ENCODE measurements at regions not wholly inside any gene's neighbourhood (a gene's known extent, or its start where the extent isn't known, plus 50 kb on each side); places are given as distances from the start of the nearest gene placed in this dataset.
"Not testable (repeated sequence)": the region's sequence is repeated elsewhere in the genome, so short reads cannot be mapped to it uniquely, and the experiment has no call there.

DNA sequence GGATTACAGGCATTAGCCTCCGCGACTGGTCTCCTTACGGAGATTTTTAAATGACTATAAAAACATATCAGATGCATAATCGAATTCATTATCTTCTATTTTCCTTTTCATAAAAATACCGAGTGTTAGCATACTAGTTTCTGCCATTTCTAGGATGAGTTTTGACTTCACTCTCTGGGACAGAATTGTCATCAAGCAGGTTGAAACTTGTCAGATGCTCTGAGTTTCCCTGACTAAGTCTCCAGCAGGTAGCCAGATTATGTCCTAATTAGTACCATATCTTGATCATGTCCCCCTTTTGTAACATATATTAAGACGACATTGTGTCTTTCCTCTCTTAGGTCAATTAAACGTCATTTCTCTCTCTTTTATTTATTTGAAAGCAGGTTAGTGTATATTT, 103.5 kb upstream of the RASSF8 start:
- DNase-seq (ENCODE audit: insufficient read length, low spot score) (no peak), FAIRE-seq (no peak)

DNA sequence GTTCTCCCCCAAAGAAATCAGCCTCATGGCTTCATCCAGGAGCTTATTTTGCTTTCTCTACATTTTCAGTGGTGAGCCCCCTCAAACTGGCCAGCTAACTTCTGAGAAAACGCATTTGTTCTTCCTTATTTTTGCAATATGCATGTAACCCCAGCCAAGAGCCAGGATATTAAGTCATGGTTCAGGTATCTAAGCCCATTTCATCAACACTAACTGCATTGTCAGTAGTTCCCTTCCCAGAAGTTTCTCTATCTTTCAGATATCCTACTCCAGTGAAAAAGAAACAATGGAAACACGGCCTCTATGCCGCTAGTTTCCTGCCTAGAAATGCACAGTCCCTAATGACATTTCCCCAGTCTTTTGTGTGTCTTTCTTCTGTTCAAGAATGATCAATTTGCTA, 102.8 kb upstream of the RASSF8 start:
- no peak for FAIRE-seq
- DNase-seq (ENCODE audit: insufficient read length, low spot score) = no peak

DNA sequence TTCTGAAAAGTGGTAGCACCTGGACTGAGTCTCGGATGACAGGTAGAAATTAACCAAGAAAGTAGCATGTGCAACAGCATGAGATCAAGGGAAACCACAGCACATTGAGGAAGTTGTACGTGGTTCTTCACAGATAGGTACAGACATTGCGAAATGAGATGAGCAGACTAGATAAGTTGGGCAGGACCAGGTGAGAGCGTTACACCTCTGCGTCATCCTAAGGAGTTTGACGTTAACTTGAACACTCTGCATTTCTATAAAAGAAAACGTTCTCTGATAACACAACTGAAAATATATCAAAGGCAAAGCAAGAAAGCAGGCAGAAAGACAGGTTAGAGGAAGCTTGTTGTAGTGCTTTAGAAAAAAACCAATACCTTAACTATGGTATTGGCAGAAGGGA, 98.5 kb upstream of the RASSF8 start:
- FAIRE-seq (no peak), DNase-seq (ENCODE audit: insufficient read length, low spot score) (no peak)

DNA sequence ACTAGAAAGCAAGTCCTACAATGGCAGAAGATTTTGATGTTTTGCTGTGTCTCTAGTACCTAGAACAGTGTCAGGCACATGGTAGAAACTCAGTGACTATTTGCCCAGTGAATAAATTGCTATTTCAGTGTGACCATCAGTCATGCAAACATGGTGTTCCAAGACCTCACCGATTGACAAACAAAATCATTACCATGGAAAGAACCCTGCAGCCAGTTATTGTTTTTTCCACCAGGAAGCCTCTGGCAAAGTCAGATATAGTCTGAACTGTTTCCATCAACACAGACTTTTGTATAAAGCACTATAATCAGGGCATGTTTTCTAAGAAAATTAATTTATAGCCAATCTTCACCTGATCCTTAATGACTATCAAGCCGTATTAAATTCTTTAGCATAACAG, 97.3 kb upstream of the RASSF8 start:
- DNase-seq (ENCODE audit: insufficient read length, low spot score) = no peak
- FAIRE-seq = no peak

- DNase-seq (ENCODE audit: insufficient read length, low spot score) (peak; percentile 23), FAIRE-seq (no peak)
Observed at GRCh38 chr12:25864306-25865276, 93.9 kb upstream of the RASSF8 start.

DNA sequence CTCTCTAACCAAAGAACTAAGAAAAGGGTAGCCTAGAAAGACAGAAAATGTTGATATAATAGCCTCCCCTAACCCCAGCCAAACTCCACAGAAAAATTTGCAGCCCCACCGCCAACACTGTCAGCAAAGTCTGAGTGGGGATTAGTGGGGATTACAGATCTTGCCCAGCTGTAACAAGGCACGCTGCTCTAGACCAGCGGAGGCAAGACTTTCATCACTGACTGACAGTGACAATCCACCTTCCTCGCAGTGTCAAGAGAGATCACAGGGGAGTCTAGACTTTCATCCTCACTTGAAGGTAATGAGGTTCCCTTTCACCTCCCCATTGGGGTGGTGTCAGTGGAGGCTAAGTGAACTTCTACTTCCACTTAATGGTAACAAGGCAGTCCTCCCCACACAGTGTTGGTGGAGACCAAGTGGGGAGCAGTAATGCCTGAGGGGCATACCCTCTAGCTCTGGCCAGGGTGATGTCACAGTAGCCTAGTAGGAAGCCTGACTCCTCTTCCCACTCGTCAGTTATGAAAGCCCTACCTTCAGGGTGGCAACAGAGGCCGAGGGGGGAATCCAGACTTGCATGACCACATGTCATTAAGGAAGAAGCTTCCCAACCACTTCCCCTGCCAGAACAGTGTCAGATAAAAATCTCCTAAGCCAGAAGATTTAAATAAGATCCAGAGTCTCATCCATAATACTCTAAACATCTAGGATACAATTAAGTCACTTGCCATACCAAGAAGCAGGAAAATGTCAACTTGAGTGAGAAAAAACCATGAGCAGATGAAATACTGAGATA, 91.7 kb upstream of the RASSF8 start:
- FAIRE-seq (peak; percentile 26), DNase-seq (ENCODE audit: insufficient read length, low spot score) (peak; percentile 12)

GRCh38 chr12:25868193-25868592, 90.3 kb upstream of the RASSF8 start:
- FAIRE-seq = no peak
- no peak for DNase-seq (ENCODE audit: insufficient read length, low spot score)

GRCh38 chr12:25872137-25872536, 86.3 kb upstream of the RASSF8 start:
- DNase-seq (ENCODE audit: insufficient read length, low spot score) (no peak), FAIRE-seq (no peak)

DNA sequence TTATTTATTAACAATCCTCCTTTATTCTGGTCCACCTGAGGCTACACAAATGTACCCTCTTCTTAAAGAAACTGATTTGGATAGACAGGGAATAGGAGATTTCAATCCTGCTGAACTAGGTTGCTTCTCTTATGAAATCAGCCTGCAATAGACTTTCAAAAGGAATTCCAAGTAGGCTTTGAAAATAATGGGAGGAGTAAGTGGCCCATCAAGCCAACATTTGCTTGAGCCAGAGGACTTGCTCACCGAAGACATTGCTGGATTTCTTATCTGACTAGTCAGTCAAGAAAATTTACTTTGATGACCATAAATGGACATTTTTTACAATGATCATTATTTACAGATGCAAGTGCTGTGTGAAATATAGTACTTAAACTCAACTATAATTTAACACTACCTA, 82.8 kb upstream of the RASSF8 start:
- DNase-seq (ENCODE audit: insufficient read length, low spot score) = no peak
- no peak for FAIRE-seq

GRCh38 chr12:25876383-25877045, 82.0 kb upstream of the RASSF8 start:
- no peak for FAIRE-seq

GRCh38 chr12:25877446-25877845, 81.0 kb upstream of the RASSF8 start:
- no peak for FAIRE-seq
- DNase-seq (ENCODE audit: insufficient read length, low spot score) = no peak

More at GRCh38 chr12:25876383-25877045, 82.0 kb upstream of the RASSF8 start:
- no peak for DNase-seq (ENCODE audit: insufficient read length, low spot score)

DNA sequence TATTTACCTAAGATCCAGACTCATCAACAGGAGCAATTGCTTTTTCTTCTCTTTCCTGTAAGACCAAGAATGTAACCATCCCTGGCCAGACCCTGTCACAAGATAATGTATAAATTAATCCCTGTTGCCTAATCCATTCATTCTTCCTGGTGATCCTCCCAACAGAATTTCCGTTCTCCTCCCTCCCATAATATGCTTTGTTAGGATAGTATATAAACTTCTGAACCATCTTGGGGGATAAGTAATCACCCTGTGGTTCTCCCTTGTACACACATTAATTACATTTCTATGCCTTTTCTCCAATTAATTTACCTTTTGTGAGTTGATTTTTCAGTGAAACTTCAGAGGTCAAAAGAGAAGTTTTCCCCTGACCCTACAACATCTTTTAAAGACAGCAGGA, 76.2 kb upstream of the RASSF8 start:
- FAIRE-seq (no peak), DNase-seq (ENCODE audit: insufficient read length, low spot score) (no peak)

- DNase-seq (ENCODE audit: insufficient read length, low spot score) = no peak
Observed at GRCh38 chr12:25883026-25883916, 75.2 kb upstream of the RASSF8 start.

GRCh38 chr12:25884024-25884919, 74.2 kb upstream of the RASSF8 start:
- DNase-seq (ENCODE audit: insufficient read length, low spot score) (no peak), FAIRE-seq (no peak)

More at GRCh38 chr12:25883026-25883916, 75.2 kb upstream of the RASSF8 start:
- no peak for FAIRE-seq

DNA sequence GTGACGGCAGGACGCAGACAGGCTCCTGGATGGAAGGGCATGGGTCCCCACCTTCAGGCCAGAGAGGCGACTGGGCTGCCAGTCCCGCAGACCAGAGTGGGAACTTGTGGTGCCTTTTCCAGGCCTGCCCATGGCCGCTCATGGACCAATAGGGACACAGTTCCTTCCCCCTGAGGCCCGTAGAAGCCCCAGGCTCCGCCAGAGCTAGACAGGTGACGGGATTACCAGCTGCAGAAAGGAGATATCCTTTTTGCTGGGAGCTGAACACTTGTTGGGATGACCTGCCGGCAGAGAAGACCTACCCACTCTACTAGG, 73.6 kb upstream of the RASSF8 start:
- FAIRE-seq = no peak

GRCh38 chr12:25886396-25886795, 72.1 kb upstream of the RASSF8 start:
- no peak for DNase-seq (ENCODE audit: insufficient read length, low spot score)
- FAIRE-seq = no peak

More for the DNA sequence above, 73.6 kb upstream of the RASSF8 start:
- DNase-seq (ENCODE audit: insufficient read length, low spot score) = no peak

GRCh38 chr12:25887367-25887766, 71.1 kb upstream of the RASSF8 start:
- FAIRE-seq = no peak
- no peak for DNase-seq (ENCODE audit: insufficient read length, low spot score)

DNA sequence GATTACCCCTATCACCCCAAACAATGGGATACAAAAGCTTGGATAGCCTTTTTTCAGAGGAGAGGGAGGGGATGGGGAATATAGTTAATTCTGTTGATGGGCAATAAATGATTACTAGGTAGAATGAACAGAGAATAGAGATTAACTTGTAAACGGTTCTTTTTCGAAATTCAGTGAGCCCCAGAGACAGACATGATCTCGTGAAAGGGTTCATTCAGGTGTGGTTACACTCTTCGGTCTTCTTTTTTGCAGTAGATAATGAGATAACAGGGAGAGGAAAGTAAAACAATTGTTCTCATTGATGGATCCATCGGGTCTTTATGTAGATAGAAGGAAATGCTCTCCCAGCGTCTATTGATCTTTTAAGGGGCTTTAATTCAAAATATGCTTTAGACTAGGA, 69.3 kb upstream of the RASSF8 start:
- FAIRE-seq = no peak

DNA sequence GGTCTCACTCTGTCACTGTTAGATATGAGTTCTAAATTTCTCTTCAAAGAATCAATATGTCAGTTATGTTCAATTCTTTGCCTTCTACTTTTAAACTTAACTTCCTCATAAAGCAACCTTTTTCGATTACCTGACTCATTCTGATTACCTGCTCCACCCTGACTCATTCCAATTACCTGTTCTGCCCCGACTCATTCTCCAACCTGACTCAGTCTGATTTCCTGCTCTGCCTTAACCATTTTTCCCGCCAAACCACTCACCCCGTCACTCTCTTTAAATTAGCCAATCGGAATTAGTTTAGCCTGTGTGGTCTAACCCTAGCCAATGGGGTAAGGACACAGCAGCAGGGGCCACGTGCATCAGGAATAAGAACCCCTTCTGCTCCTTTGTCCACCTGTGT, 67.4 kb upstream of the RASSF8 start:
- DNase-seq (ENCODE audit: insufficient read length, low spot score); FAIRE-seq: not testable (repeated sequence)

More for the DNA sequence above, 69.3 kb upstream of the RASSF8 start:
- no peak for DNase-seq (ENCODE audit: insufficient read length, low spot score)

All from HTR-8/SVneo (cell line).